ENCODE measurements at regions not wholly inside any gene's neighbourhood (a gene's known extent, or its start where the extent isn't known, plus 50 kb on each side); places are given as distances from the start of the nearest gene placed in this dataset.

- TF ChIP-seq EZH2phosphoT487 (IDR thresholded peaks at IDR 0.05; ENCODE audit: borderline replicate concordance, low read depth, low read length) (no peak), CTCF (conservative IDR thresholded peaks at IDR 0.05; ENCODE audit: low read length) (no peak)
These were observed 60.0 kb upstream of the UBE3A start for GRCh38 chr15:25498835-25499234.

Data from OCI-LY7 (cell line).